Tibial nerve (tissue), 4 donors: ENCODE measurements at regions not wholly inside any gene's neighbourhood (a gene's known extent, or its start where the extent isn't known, plus 50 kb on each side); places are given as distances from the start of the nearest gene placed in this dataset.

Experiments used
- EP300 ChIP-seq, 2 donors: sonication (generic); formaldehyde crosslinking; IDR thresholded peaks; one replicate each; pipeline ENCODE4 v1.6.1; 2017; ENCODE audit warnings: antibody characterized with exemption in 2 of 2, mild to moderate bottlenecking in 1 of 2
- POLR2A ChIP-seq, 2 donors: fragments of 450-650 bp; IDR thresholded peaks; one replicate each; pipeline ENCODE4 v1.6.1; 2017; ENCODE audit warnings: antibody characterized with exemption in 2 of 2, mild to moderate bottlenecking in 2 of 2, moderate library complexity in 2 of 2
- TF ChIP-seq, protein P1 (sequence below), 5 experiments: fragments of 200-600 bp in 3 of 5; fragments of 450-650 bp in 2 of 5; sonication (generic) in 3 of 5; IDR thresholded peaks; one replicate each; pipeline ENCODE4 v1.5.1; 2016 to 2019; ENCODE audit warnings: antibody characterized with exemption in 5 of 5, mild to moderate bottlenecking in 3 of 5, moderate library complexity in 2 of 5

DNA sequence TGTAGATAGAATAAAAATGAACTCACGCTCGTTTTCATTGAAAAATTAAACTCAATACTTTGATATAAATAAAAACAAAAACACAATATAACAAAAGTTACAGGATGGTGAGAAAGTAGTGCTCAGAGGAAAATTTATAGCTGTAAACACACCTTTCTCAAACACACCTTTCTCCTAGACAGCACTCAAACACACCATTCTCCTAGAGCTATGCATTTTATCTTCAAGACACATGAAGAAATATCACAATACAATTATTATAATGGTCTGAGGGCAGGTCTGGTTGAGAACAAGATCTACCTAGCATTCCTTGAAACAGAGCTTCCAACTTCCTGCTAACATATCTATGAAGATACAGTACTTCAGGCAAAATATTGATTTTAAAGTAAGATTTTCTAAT is 183.4 kb upstream of the NBEA start:
- TF ChIP-seq, protein P1, sequence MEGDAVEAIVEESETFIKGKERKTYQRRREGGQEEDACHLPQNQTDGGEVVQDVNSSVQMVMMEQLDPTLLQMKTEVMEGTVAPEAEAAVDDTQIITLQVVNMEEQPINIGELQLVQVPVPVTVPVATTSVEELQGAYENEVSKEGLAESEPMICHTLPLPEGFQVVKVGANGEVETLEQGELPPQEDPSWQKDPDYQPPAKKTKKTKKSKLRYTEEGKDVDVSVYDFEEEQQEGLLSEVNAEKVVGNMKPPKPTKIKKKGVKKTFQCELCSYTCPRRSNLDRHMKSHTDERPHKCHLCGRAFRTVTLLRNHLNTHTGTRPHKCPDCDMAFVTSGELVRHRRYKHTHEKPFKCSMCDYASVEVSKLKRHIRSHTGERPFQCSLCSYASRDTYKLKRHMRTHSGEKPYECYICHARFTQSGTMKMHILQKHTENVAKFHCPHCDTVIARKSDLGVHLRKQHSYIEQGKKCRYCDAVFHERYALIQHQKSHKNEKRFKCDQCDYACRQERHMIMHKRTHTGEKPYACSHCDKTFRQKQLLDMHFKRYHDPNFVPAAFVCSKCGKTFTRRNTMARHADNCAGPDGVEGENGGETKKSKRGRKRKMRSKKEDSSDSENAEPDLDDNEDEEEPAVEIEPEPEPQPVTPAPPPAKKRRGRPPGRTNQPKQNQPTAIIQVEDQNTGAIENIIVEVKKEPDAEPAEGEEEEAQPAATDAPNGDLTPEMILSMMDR (IDR thresholded peaks at IDR 0.05): no peak
- TF ChIP-seq POLR2A (IDR thresholded peaks at IDR 0.05): no peak
- no peak for TF ChIP-seq EP300 (IDR thresholded peaks at IDR 0.05)
